IMR-90 (cell line): ENCODE measurements at regions not wholly inside any gene's neighbourhood (a gene's known extent, or its start where the extent isn't known, plus 50 kb on each side); places are given as distances from the start of the nearest gene placed in this dataset.

Source experiments
- ATAC-seq: fragments of 200-7000 bp; cut with Tn5 transposase; 2 replicates; pipeline ENCODE4 v1.9.1; 2020; ENCODE audit warnings: low read depth, mild to moderate bottlenecking, moderate library complexity
- BruUV-seq: library from RNA; stranded (reverse); fragments of 400-500 nt; replicated peaks from 2 replicates; lab custom pipeline; 2021; lab: Mats Ljungman, UMichigan
- CTCF ChIA-PET: fragments of 300-600 bp; formaldehyde crosslinking; extraction: SDS; loops from one replicate; lab custom pipeline; 2021; ENCODE audit warnings: antibody characterized with exemption; lab: Yijun Ruan, JAX
- POLR2A ChIA-PET: fragments of 300-600 bp; sonication (Branson Sonifier 250); formaldehyde crosslinking; loops from one replicate; lab custom pipeline; 2022; ENCODE audit warnings: antibody characterized with exemption; ENCODE audit not compliant: unreplicated experiment; lab: Charles Lee
- DNase-seq: peaks from one replicate; pipeline ENCODE4 v3.0.0; 2013
- H2AFZ ChIP-seq: replicated peaks from 2 replicates; pipeline ENCODE3; 2013; ENCODE audit warnings: low read length, mild to moderate bottlenecking; ENCODE audit not compliant: poor library complexity
- H2AK5ac ChIP-seq: 2 replicates; pipeline ENCODE4 v1.6.1; 2013; ENCODE audit warnings: low read depth, low read length, inconsistent platforms
- H2AK9ac ChIP-seq: replicated peaks from 2 replicates; pipeline ENCODE3; 2013; ENCODE audit warnings: mild to moderate bottlenecking, low read depth, low read length, moderate library complexity; ENCODE audit not compliant: poor library complexity
- H2BK120ac ChIP-seq: 2 replicates; pipeline ENCODE4 v1.6.1; 2013; ENCODE audit warnings: low read depth, low read length, inconsistent platforms
- H2BK15ac ChIP-seq: 3 replicates; pipeline ENCODE4 v1.6.1; 2013; ENCODE audit warnings: low read depth, low read length, inconsistent platforms
- H2BK20ac ChIP-seq: 2 replicates; pipeline ENCODE4 v1.6.1; 2013; ENCODE audit warnings: low read depth, mild to moderate bottlenecking, inconsistent platforms, low read length, moderate library complexity
- H2BK5ac ChIP-seq: 2 replicates; pipeline ENCODE4 v1.6.1; 2013; ENCODE audit warnings: mild to moderate bottlenecking, low read depth, low read length, inconsistent platforms; ENCODE audit not compliant: poor library complexity, severe bottlenecking
- H3K14ac ChIP-seq: replicated peaks from 2 replicates; pipeline ENCODE4 v1.6.1; 2013; ENCODE audit warnings: low read depth, low read length, inconsistent platforms
- H3K18ac ChIP-seq: 2 replicates; pipeline ENCODE4 v1.6.1; 2013; ENCODE audit warnings: low read depth, low read length, control low read depth
- H3K23ac ChIP-seq: 2 replicates; pipeline ENCODE4 v1.6.1; 2013; ENCODE audit warnings: low read depth, low read length, inconsistent platforms
- H3K27ac ChIP-seq: 2 replicates; pipeline ENCODE4 v1.5.1; 2013; ENCODE audit warnings: mild to moderate bottlenecking, control low read depth, low read length; ENCODE audit not compliant: insufficient read depth
- H3K27me3 ChIP-seq: 2 replicates; pipeline ENCODE4 v1.6.1; 2013; ENCODE audit warnings: low read length; ENCODE audit not compliant: control insufficient read depth, insufficient read depth
- H3K36me3 ChIP-seq: 2 replicates; pipeline ENCODE4 v1.6.1; 2013; ENCODE audit warnings: low read length, mixed read lengths; ENCODE audit not compliant: control insufficient read depth, insufficient read depth
- H3K4ac ChIP-seq: 2 replicates; pipeline ENCODE4 v1.6.1; 2013; ENCODE audit warnings: low read depth, low read length, inconsistent platforms
- H3K4me1 ChIP-seq: 2 replicates; pipeline ENCODE4 v1.6.1; 2013; ENCODE audit warnings: low read length, mixed read lengths; ENCODE audit not compliant: control insufficient read depth, insufficient read depth
- H3K4me2 ChIP-seq: 2 replicates; pipeline ENCODE4 v1.6.1; 2013; ENCODE audit warnings: low read depth, mild to moderate bottlenecking, control low read depth, low read length, moderate library complexity
- H3K4me3 ChIP-seq: 2 replicates; pipeline ENCODE4 v1.5.1; 2013; ENCODE audit warnings: low read depth, mild to moderate bottlenecking, control low read depth, low read length, moderate library complexity; ENCODE audit not compliant: insufficient read depth
- H3K56ac ChIP-seq: 2 replicates; pipeline ENCODE4 v1.6.1; 2013; ENCODE audit warnings: low read length, inconsistent platforms; ENCODE audit not compliant: insufficient read depth; ENCODE audit errors: extremely low read depth
- H3K79me1 ChIP-seq, 2 experiments: 2 replicates each; pipeline ENCODE4 v1.6.1; 2013; ENCODE audit warnings: low read length in 2 of 2, inconsistent platforms in 1 of 2, low read depth in 1 of 2
- H3K9ac ChIP-seq: 2 replicates; pipeline ENCODE4 v1.6.1; 2013; ENCODE audit warnings: low read depth, low read length, control low read depth
- H3K9me1 ChIP-seq: 2 replicates; pipeline ENCODE4 v1.6.1; 2013; ENCODE audit warnings: low read length, inconsistent platforms; ENCODE audit not compliant: insufficient read depth
- H3K9me3 ChIP-seq: 2 replicates; pipeline ENCODE4 v1.6.1; 2013; ENCODE audit warnings: low read length; ENCODE audit not compliant: control insufficient read depth, insufficient read depth
- H4K20me1 ChIP-seq: 2 replicates; pipeline ENCODE4 v1.6.1; 2013; ENCODE audit warnings: low read length, inconsistent platforms; ENCODE audit not compliant: insufficient read depth
- H4K5ac ChIP-seq: 2 replicates; pipeline ENCODE4 v1.6.1; 2013; ENCODE audit warnings: mild to moderate bottlenecking, low read depth, low read length, control low read depth
- H4K8ac ChIP-seq, 2 experiments: 2 replicates each; pipeline ENCODE4 v1.6.1; 2013; ENCODE audit warnings: low read depth in 2 of 2, low read length in 2 of 2, control low read depth in 1 of 2, inconsistent platforms in 1 of 2
- H4K91ac ChIP-seq: 2 replicates; pipeline ENCODE4 v1.6.1; 2013; ENCODE audit warnings: low read depth, low read length, inconsistent platforms; ENCODE audit not compliant: insufficient read depth
- BHLHE40 ChIP-seq: fragments of 150-350 bp; IDR thresholded peaks from 2 replicates; pipeline ENCODE4 v1.6.1; 2016; ENCODE audit warnings: mild to moderate bottlenecking, low read depth, low read length
- CEBPB ChIP-seq: IDR thresholded peaks from 2 replicates; pipeline ENCODE4 v1.6.1; 2012; ENCODE audit warnings: low read depth, low read length, improper control_type of control experiment
- CHD1 ChIP-seq: IDR thresholded peaks from 2 replicates; pipeline ENCODE4 v1.6.1; 2012; ENCODE audit warnings: low read depth, low read length, improper control_type of control experiment
- CTCF ChIP-seq: conservative IDR thresholded peaks from 2 replicates; pipeline ENCODE4 v1.5.1; 2012; ENCODE audit warnings: mild to moderate bottlenecking, low read depth, low read length, improper control_type of control experiment
- ELK1 ChIP-seq: fragments of 150-350 bp; IDR thresholded peaks from 2 replicates; pipeline ENCODE4 v1.6.1; 2016; ENCODE audit warnings: low read depth, mild to moderate bottlenecking, low read length, moderate library complexity, borderline replicate concordance
- FOS ChIP-seq: fragments of 150-350 bp; IDR thresholded peaks from 2 replicates; pipeline ENCODE4 v1.6.1; 2016; ENCODE audit warnings: low read depth, low read length
- MXI1 ChIP-seq: IDR thresholded peaks from 2 replicates; pipeline ENCODE4 v1.6.1; 2012; ENCODE audit warnings: low read depth, mild to moderate bottlenecking, low read length, moderate library complexity, borderline replicate concordance
- RAD21 ChIP-seq: IDR thresholded peaks from 2 replicates; pipeline ENCODE4 v1.6.1; 2012; ENCODE audit warnings: low read length, improper control_type of control experiment
- RCOR1 ChIP-seq: IDR thresholded peaks from 2 replicates; pipeline ENCODE4 v1.6.1; 2012; ENCODE audit warnings: mild to moderate bottlenecking, low read length, improper control_type of control experiment; ENCODE audit not compliant: insufficient replicate concordance
- RFX5 ChIP-seq: IDR thresholded peaks from 2 replicates; pipeline ENCODE4 v1.8.0; 2012; ENCODE audit warnings: low read depth, mild to moderate bottlenecking, low read length, moderate library complexity
- SMC3 ChIP-seq: fragments of 150-350 bp; IDR thresholded peaks from 2 replicates; pipeline ENCODE4 v1.6.1; 2016; ENCODE audit warnings: low read depth, mild to moderate bottlenecking, antibody characterized with exemption, low read length, moderate library complexity
- USF2 ChIP-seq: fragments of 150-350 bp; IDR thresholded peaks from 2 replicates; pipeline ENCODE4 v1.6.1; 2017; ENCODE audit warnings: mild to moderate bottlenecking, antibody characterized with exemption, low read length, low read depth
- WGBS, 2 experiments: methylation state at CpG; one replicate each; pipeline versions ENCODE4 v1.1.5 to v1.1.7; 2013; ENCODE audit warnings: missing lambda C conversion rate in 2 of 2; ENCODE audit not compliant: insufficient read length in 1 of 2; ENCODE audit errors: extremely low coverage in 2 of 2; 5-methylcytosine and 5-hydroxymethylcytosine counted together
- dilution Hi-C: fragments of 300-500 bp; cut with HindIII; formaldehyde crosslinking; loops from one replicate; pipeline ENCODE4 v1.14.3; 2018; ENCODE audit warnings: low sequenced_read_pairs; ENCODE audit not compliant: unreplicated experiment
- in situ Hi-C: fragments of 300-500 bp; cut with MboI; formaldehyde crosslinking; loops from 3 replicates; pipeline ENCODE4 v1.14.3; 2019; ENCODE audit warnings: low sequenced_read_pairs, inconsistent platforms, mixed read lengths
- intact Hi-C: fragments of 100-400 bp; cut with micrococcal nuclease; formaldehyde crosslinking; loops from 2 replicates; pipeline ENCODE4 v1.10.0; 2022

- dilution Hi-C loops = no loop called here
- no TSS peak for BruUV-seq
- Histone ChIP-seq H3K18ac (no peak overlapping the region), H3K4me2 (no peak overlapping the region), H3K23ac (no peak overlapping the region), H4K91ac (no peak overlapping the region), H3K9me3 (no peaks in the 10 kb centered on the region), H2BK20ac (no peak overlapping the region), H3K4me3 (no peak overlapping the region), H3K36me3 (no peaks in the 10 kb centered on the region), H3K27me3 (no peaks in the 10 kb centered on the region), H3K4ac (no peak overlapping the region), H2AK9ac (no peak overlapping the region), H3K9me1 (no peaks in the 10 kb centered on the region), H2BK15ac (no peak overlapping the region), H4K8ac (no peak overlapping the region), H3K4me1 (no peaks in the 10 kb centered on the region), H3K27ac (no peak overlapping the region), H2AK5ac (no peak overlapping the region), H3K9ac (no peak overlapping the region), H2AFZ (no peak overlapping the region), H3K56ac (no peak overlapping the region), H2BK5ac (no peak overlapping the region), H2BK120ac (no peak overlapping the region), H4K20me1 (no peaks in the 10 kb centered on the region), H3K79me1 (no peaks in the 10 kb centered on the region), H4K5ac (no peak overlapping the region), H3K14ac (no peak overlapping the region)
- in situ Hi-C loops = no loop called here
- POLR2A ChIA-PET = no interaction called here
- intact Hi-C loops = no loop called here
- DNase-seq (no peak), ATAC-seq (no peak)
- WGBS, 2 experiments = no CpG with 5 or more reads among the region's 5 CpGs
- TF ChIP-seq CEBPB = no peak
- no peak for TF ChIP-seq FOS
- no peak for TF ChIP-seq CHD1
- TF ChIP-seq SMC3 = no peak
- TF ChIP-seq RCOR1 = no peak
- no peak for TF ChIP-seq MXI1
- TF ChIP-seq RAD21 = no peak
- no peak for TF ChIP-seq RFX5
- TF ChIP-seq CTCF = no peak
- no peak for TF ChIP-seq BHLHE40
- no peak for TF ChIP-seq ELK1
- no peak for TF ChIP-seq USF2
- CTCF ChIA-PET = no interaction called here
Measured at GRCh38 chr13:77425705-77426104, 98.8 kb upstream of the MYCBP2 start.
